Heart right ventricle (tissue), 16 donors: ENCODE measurements at regions not wholly inside any gene's neighbourhood (a gene's known extent, or its start where the extent isn't known, plus 50 kb on each side); places are given as distances from the start of the nearest gene placed in this dataset.

Source experiments
- ATAC-seq, 8 donors: fragments of 200-7000 bp; cut with Tn5 transposase; one replicate each; pipeline ENCODE4 v1.9.1; 2020; ENCODE audit warnings: mild to moderate bottlenecking in 8 of 8, moderate library complexity in 8 of 8, moderate number of reproducible peaks in 1 of 8
- DNase-seq, 2 donors: peaks; one replicate each; pipeline ENCODE4 v3.0.0-alpha.2; 2020
- H3K27ac ChIP-seq, 10 donors: fragments of 200-600 bp; sonication (generic) in 2 of 10; one replicate each; pipeline versions ENCODE4 v1.5.0 to v1.8.0; 2020 to 2022; ENCODE audit warnings: mild to moderate bottlenecking in 3 of 10
- H3K27me3 ChIP-seq, 7 donors: fragments of 200-600 bp; one replicate each; pipeline ENCODE4 v1.8.0; 2021 to 2022; ENCODE audit warnings: mild to moderate bottlenecking in 2 of 7
- H3K36me3 ChIP-seq, 9 donors: fragments of 200-600 bp; sonication (generic) in 1 of 9; one replicate each; pipeline versions ENCODE4 v1.5.0 to v1.8.0; 2020 to 2022; ENCODE audit warnings: mild to moderate bottlenecking in 2 of 9
- H3K4me1 ChIP-seq, 9 donors: fragments of 200-600 bp; sonication (generic) in 1 of 9; one replicate each; pipeline versions ENCODE4 v1.5.0 to v1.8.0; 2020 to 2022; ENCODE audit warnings: mild to moderate bottlenecking in 4 of 9
- H3K4me3 ChIP-seq, 10 donors: fragments of 200-600 bp; sonication (generic) in 2 of 10; one replicate each; pipeline versions ENCODE4 v1.5.0 to v1.8.0; 2020 to 2022; ENCODE audit warnings: mild to moderate bottlenecking in 7 of 10, moderate library complexity in 2 of 10
- H3K9me3 ChIP-seq, 11 donors: fragments of 200-600 bp in 10 of 11; sonication (generic) in 2 of 11; one replicate each; pipeline versions ENCODE4 v1.5.0 to v1.8.0; 2013 to 2022; ENCODE audit warnings: mild to moderate bottlenecking in 2 of 11, control low read depth in 1 of 11, moderate library complexity in 1 of 11
- CTCF ChIP-seq, 9 donors: fragments of 200-600 bp; sonication (generic) in 2 of 9; IDR thresholded peaks; one replicate each; pipeline versions ENCODE4 v1.5.0 to v1.8.0; 2021 to 2022; ENCODE audit warnings: antibody characterized with exemption in 9 of 9, mild to moderate bottlenecking in 5 of 9, moderate library complexity in 1 of 9
- WGBS, 2 donors: extraction: QIAGEN DNeasy Blood & Tissue Kit; methylation state at CpG; one replicate each; pipeline ENCODE4 v1.1.7; 2013; ENCODE audit warnings: inconsistent platforms in 1 of 2; 5-methylcytosine and 5-hydroxymethylcytosine counted together
- intact Hi-C, 10 donors: fragments of 100-400 bp; cut with DNase I; formaldehyde crosslinking; loops; one replicate each; pipeline versions ENCODE4 v1.11.1 to v1.14.2; 2022
- donor health status: Arrhythmogenic right ventricular cardiomyopathy.
- donor health status: ischemic (EF 13 %, LVEDD 7.1; RV severe dilation, severe dysfunction).
- donor health status: healthy with polysubstance abuse.
- donor health status: DM: no; HTN: yes; CAD: no.
- donor health status: DM: no; HTN: no; CAD: no.
- donor health status: ischemic (EF 25% LVEDD 6.9; RV normal size, moderate dysfunction).
- donor health status: ischemic (EF 25% LVEDD 5.7; RV mildly dilated, moderate dysfunction).
- donor health status: healthy.
- donor health status: DM: yes; HTN: yes; CAD: no.
- donor health status: Ischemic cardiomyopathy.
- donor health status: ischemic (EF 35%, LVEDD 5.7; RV mildly dilated, moderate dysfunction).
- donor health status: nonischemic (EF 11% LVEDD 7.7; RV severe dilation, severe dysfunction).
- donor health status: DM: yes; HTN: yes; CAD: no.
- donor health status: PGD.
- donor health status: ischemic (EF 29% LVEDD 5.4; RV normal size, mild dysfunction).
- donor health status: nonischemic (EF 23%, LVEDD 6.1; RV moderate dilation, normal function).

GRCh38 chr2:241924069-241924908 is 54.8 kb downstream of the RTP5 start:
- no peak for ATAC-seq

DNA sequence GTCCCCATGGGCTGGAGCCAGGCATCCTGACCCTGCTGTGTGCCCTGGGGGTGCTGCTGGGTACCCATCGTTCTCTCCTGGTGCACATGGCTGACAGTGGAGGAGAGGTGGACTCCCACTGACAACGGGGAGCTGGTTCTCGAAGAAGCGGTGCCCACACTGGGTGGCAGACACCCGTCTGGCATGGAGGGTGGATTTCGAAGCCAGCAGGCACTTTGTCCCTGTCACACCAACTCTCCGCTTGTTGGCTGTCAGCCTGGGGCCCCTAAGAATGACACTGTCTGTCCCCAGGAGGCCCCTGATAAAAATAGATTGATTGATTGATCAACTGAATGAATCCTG is 55.4 kb downstream of the RTP5 start:
- intact Hi-C loops: no loop called here
- 70 to 90% methylated on average over 7 of the region's 7 CpGs for WGBS, 2 donors
- Histone ChIP-seq H3K27ac (no peak overlapping the region), H3K4me3 (no peak overlapping the region), H3K36me3 (no peaks in the 10 kb centered on the region), H3K9me3 (no peaks in the 10 kb centered on the region), H3K4me1 (no peaks in the 10 kb centered on the region), H3K27me3 (peaks cover 0 to 1% (median 0%) of the 10 kb centered on the region in 7 donors)
- no peak for TF ChIP-seq CTCF (IDR thresholded peaks at IDR 0.05)
- ATAC-seq: peak in 1 of 8 donors; percentile 12
- DNase-seq: no peak

More at GRCh38 chr2:241924069-241924908, 54.8 kb downstream of the RTP5 start:
- no peak for DNase-seq
- H3K9me3 ChIP-seq: no peaks in the 10 kb centered on the region
- H3K27ac ChIP-seq: no peak overlapping the region
- WGBS, 2 donors: 58 to 77% methylated on average over 11 of the region's 11 CpGs
- no peaks in the 10 kb centered on the region for H3K27me3 ChIP-seq
- intact Hi-C loops: no loop called here
- H3K4me3 ChIP-seq: no peak overlapping the region
- H3K4me1 ChIP-seq: no peaks in the 10 kb centered on the region
- TF ChIP-seq CTCF (IDR thresholded peaks at IDR 0.05): no peak
- H3K36me3 ChIP-seq: no peaks in the 10 kb centered on the region

GRCh38 chr2:241925277-241925676 is 55.7 kb downstream of the RTP5 start:
- Histone ChIP-seq H3K36me3 (no peaks in the 10 kb centered on the region), H3K9me3 (no peaks in the 10 kb centered on the region), H3K27me3 (peaks cover 0 to 5% (median 0%) of the 10 kb centered on the region in 7 donors), H3K27ac (no peak overlapping the region), H3K4me3 (no peak overlapping the region), H3K4me1 (no peaks in the 10 kb centered on the region)
- WGBS, 2 donors: 82 to 84% methylated on average over 15 of the region's 15 CpGs
- ATAC-seq (no peak), DNase-seq (no peak)
- intact Hi-C loops: no loop called here
- TF ChIP-seq CTCF (IDR thresholded peaks at IDR 0.05): no peak

DNA sequence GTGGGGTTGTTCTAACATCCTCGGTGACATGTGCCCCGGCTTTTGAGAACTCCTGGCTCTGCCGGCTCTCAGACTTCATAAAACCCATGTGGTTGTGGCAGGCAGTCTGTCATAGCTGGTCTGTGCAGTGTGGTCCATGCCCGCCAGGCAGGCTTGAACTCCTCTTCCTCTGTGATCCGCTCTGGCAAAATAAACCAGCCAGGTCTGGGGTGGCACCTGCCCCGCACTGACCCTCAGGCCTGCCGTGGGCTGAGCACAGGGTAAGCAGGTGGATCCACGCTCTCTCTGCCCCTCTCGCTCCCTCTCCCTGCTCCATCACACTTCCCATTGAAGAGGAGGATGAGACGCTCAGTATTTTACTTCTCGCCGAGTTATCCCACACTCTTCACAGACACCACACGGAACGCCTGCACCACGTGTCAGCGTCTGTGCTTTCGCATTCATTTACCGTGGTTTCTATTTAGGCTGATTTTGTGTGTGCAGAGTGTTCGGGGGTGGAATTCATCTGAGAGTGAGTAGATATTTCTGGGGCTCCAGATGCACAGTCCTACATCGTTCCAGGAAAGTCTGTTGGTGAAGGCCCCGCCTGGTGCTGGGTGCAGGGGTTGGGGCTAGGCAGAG is 56.4 kb downstream of the RTP5 start:
- Histone ChIP-seq H3K4me3 (no peak overlapping the region), H3K9me3 (no peaks in the 10 kb centered on the region), H3K36me3 (no peaks in the 10 kb centered on the region), H3K27ac (no peak overlapping the region), H3K4me1 (no peaks in the 10 kb centered on the region), H3K27me3 (peaks cover 0 to 6% (median 0%) of the 10 kb centered on the region in 7 donors)
- intact Hi-C loops: no loop called here
- no peak for DNase-seq
- TF ChIP-seq CTCF (IDR thresholded peaks at IDR 0.05): no peak
- ATAC-seq: peak in 1 of 8 donors; percentile 41
- 68 to 78% methylated on average over 21 of the region's 21 CpGs for WGBS, 2 donors
